ENCODE measurements at regions not wholly inside any gene's neighbourhood (a gene's known extent, or its start where the extent isn't known, plus 50 kb on each side); places are given as distances from the start of the nearest gene placed in this dataset.

DNA sequence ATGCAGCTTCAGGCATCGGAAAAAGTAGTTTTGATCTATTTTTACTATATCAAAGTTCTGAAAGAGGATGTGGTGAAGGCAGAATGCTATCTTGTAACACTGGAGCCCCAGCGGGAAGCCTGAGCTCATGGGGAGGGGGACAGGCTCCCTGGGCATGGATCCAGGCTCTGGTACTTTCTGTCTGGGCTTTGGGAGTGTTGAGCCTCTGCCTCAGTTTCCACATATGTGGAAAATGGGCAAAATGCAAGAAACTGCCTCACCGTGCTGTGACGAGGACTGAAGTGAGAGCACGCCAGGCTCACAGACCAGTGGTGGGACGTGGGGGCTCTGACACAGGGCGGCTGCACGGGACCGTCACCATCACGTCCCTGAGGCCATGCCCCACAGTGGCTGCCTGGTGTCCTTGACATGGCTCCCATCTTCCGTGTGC is 182.9 kb upstream of the SHH start:
- Histone ChIP-seq H3K4me3 (ENCODE audit: low read length in 3 of 3) (no peak overlapping the region), H3K9me3 (ENCODE audit: control insufficient read depth in 2 of 3, insufficient read depth in 1 of 3, low read length in 3 of 3) (no peaks in the 10 kb centered on the region), H3K27ac (ENCODE audit: low read depth in 2 of 2, low read length in 2 of 2) (no peak overlapping the region), H3K27me3 (ENCODE audit: control insufficient read depth, insufficient read depth, low read length) (no peaks in the 10 kb centered on the region), H3K4me1 (ENCODE audit: control insufficient read depth in 2 of 3, insufficient read depth in 2 of 3, low read depth in 1 of 3, low read length in 3 of 3) (no peaks in the 10 kb centered on the region), H3K9ac (ENCODE audit: low read length in 3 of 3) (no peak overlapping the region), H3K36me3 (ENCODE audit: control insufficient read depth in 2 of 3, insufficient read depth in 3 of 3, low read length in 3 of 3) (no peaks in the 10 kb centered on the region)
- intact Hi-C loops (cut with DNase I), result no loop called here
- FAIRE-seq (no peak), DNase-seq (peak in 1 of 5 donors; percentile 16)
- TF ChIP-seq, protein P1, sequence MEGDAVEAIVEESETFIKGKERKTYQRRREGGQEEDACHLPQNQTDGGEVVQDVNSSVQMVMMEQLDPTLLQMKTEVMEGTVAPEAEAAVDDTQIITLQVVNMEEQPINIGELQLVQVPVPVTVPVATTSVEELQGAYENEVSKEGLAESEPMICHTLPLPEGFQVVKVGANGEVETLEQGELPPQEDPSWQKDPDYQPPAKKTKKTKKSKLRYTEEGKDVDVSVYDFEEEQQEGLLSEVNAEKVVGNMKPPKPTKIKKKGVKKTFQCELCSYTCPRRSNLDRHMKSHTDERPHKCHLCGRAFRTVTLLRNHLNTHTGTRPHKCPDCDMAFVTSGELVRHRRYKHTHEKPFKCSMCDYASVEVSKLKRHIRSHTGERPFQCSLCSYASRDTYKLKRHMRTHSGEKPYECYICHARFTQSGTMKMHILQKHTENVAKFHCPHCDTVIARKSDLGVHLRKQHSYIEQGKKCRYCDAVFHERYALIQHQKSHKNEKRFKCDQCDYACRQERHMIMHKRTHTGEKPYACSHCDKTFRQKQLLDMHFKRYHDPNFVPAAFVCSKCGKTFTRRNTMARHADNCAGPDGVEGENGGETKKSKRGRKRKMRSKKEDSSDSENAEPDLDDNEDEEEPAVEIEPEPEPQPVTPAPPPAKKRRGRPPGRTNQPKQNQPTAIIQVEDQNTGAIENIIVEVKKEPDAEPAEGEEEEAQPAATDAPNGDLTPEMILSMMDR (IDR thresholded peaks at IDR 0.05; ENCODE audit: borderline replicate concordance, extremely low read depth, insufficient read depth), result no peak

DNA sequence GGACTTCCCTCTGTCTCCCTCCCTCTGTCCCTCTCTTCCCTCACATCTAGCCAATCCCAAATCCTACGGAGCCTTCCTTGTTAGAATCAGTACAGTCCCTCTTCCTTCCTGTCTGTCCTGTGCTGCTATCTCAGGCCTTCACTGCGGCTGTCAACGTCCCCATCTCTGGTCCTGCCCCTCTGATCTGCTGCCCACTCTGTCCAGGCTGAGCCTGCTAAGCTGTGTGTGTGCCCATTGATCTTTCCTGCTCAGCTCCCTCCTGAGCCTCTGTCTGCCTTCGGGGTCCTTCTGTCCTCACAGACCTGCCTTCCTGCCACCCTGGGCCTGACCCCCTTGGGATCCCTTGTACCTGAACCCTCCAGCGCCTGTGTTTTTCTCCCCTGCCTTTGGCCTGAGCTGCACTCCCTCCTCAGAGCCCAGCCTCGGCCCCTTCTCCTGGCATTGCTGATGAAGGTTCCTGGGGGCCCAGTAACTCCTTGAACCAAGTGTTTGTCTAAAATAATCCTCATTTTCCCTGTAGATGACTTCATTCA is 182.1 kb upstream of the SHH start:
- TF ChIP-seq, protein P1 (IDR thresholded peaks at IDR 0.05; ENCODE audit: borderline replicate concordance, extremely low read depth, insufficient read depth), result no peak
- FAIRE-seq (no peak), DNase-seq (peak in 1 of 5 donors; percentile 13)
- no peaks in the 10 kb centered on the region for H3K27me3 ChIP-seq (ENCODE audit: control insufficient read depth, insufficient read depth, low read length)
- H3K4me3 ChIP-seq (ENCODE audit: low read length in 3 of 3), result no peak overlapping the region
- intact Hi-C loops (cut with DNase I), result no loop called here
- no peaks in the 10 kb centered on the region for H3K9me3 ChIP-seq (ENCODE audit: control insufficient read depth in 2 of 3, insufficient read depth in 1 of 3, low read length in 3 of 3)
- H3K36me3 ChIP-seq (ENCODE audit: control insufficient read depth in 2 of 3, insufficient read depth in 3 of 3, low read length in 3 of 3), result no peaks in the 10 kb centered on the region
- no peak overlapping the region for H3K9ac ChIP-seq (ENCODE audit: low read length in 3 of 3)
- no peak overlapping the region for H3K27ac ChIP-seq (ENCODE audit: low read depth in 2 of 2, low read length in 2 of 2)
- H3K4me1 ChIP-seq (ENCODE audit: control insufficient read depth in 2 of 3, insufficient read depth in 2 of 3, low read depth in 1 of 3, low read length in 3 of 3), result no peaks in the 10 kb centered on the region

DNA sequence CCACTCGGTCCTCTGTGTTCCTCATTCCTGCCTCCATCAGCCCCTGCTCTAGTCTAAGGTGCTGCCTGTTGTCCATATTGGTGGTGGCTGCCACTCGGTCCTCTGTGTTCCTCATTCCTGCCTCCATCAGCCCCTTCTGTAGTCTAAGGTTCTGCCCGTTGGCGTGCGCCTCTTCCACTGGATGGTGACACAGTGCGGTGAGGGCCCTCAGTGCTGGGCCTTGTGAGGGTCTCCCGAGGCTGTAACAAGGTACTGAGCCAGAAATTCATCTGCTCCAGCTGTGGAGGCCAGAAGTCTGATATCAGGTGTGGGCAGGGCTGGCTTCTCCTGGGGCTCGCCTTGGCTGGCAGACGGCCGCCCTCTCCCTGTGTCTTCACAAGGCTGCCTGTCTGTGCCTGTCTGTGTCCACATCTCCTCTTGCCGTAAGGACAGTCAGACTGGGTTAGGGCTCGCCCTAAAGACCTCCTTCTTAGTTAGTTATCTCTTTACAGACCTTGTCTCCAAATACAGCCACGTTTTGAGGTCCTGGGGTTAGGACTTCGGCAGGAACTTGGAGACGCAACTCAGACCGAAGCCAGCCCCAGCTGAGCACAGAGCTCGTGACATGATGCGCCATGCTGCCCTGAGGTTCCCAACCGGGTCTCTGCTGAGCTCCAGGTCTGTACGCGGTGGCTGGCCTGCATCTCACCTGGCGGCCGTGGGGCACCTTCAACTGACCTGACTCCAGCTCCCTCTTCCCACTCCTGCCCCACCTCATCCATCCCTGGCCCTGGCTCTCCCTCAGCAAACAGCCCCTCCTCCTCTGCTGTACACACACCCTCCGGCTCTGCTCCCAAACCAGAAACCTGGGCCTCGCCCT is 181.4 kb upstream of the SHH start:
- Histone ChIP-seq H3K27me3 (ENCODE audit: control insufficient read depth, insufficient read depth, low read length) (no peaks in the 10 kb centered on the region), H3K9ac (ENCODE audit: low read length in 3 of 3) (no peak overlapping the region), H3K4me1 (ENCODE audit: control insufficient read depth in 2 of 3, insufficient read depth in 2 of 3, low read depth in 1 of 3, low read length in 3 of 3) (no peaks in the 10 kb centered on the region), H3K9me3 (ENCODE audit: control insufficient read depth in 2 of 3, insufficient read depth in 1 of 3, low read length in 3 of 3) (no peaks in the 10 kb centered on the region), H3K4me3 (ENCODE audit: low read length in 3 of 3) (no peak overlapping the region), H3K27ac (ENCODE audit: low read depth in 2 of 2, low read length in 2 of 2) (no peak overlapping the region), H3K36me3 (ENCODE audit: control insufficient read depth in 2 of 3, insufficient read depth in 3 of 3, low read length in 3 of 3) (no peaks in the 10 kb centered on the region)
- DNase-seq (peak in 1 of 5 donors; percentile 32), FAIRE-seq (no peak)
- intact Hi-C loops (cut with DNase I), result no loop called here
- TF ChIP-seq, protein P1 (IDR thresholded peaks at IDR 0.05; ENCODE audit: borderline replicate concordance, extremely low read depth, insufficient read depth), result no peak

All from kidney (tissue), 13 donors.